Skeletal muscle satellite cell (primary cell): ENCODE measurements at regions not wholly inside any gene's neighbourhood (a gene's known extent, or its start where the extent isn't known, plus 50 kb on each side); places are given as distances from the start of the nearest gene placed in this dataset.

Source experiments
- H3K27me3 ChIP-seq: 2 replicates; pipeline ENCODE4 v1.7.0; 2013; ENCODE audit warnings: low read length; ENCODE audit not compliant: control insufficient read depth, insufficient read depth
- H3K36me3 ChIP-seq: 2 replicates; pipeline ENCODE4 v1.7.0; 2013; ENCODE audit warnings: mild to moderate bottlenecking, control low read depth, low read length; ENCODE audit not compliant: insufficient read depth
- H3K4me1 ChIP-seq: 2 replicates; pipeline ENCODE4 v1.7.0; 2013; ENCODE audit warnings: low read length; ENCODE audit not compliant: control insufficient read depth, insufficient read depth
- H3K4me2 ChIP-seq: 2 replicates; pipeline ENCODE4 v1.7.0; 2013; ENCODE audit warnings: mild to moderate bottlenecking, low read length
- H3K4me3 ChIP-seq: 2 replicates; pipeline ENCODE4 v1.7.0; 2013; ENCODE audit warnings: low read length
- H3K9ac ChIP-seq: 2 replicates; pipeline ENCODE4 v1.7.0; 2013; ENCODE audit warnings: mild to moderate bottlenecking, low read depth, low read length, moderate library complexity
- H3K9me3 ChIP-seq: replicated peaks from 2 replicates; pipeline ENCODE4 v1.7.0; 2013; ENCODE audit warnings: mild to moderate bottlenecking, control low read depth, low read length

GRCh38 chr11:112541140-112542046, 280.7 kb upstream of the PLET1 start:
- H3K4me3 ChIP-seq: no peak overlapping the region
- H3K36me3 ChIP-seq: no peaks in the 10 kb centered on the region
- H3K27me3 ChIP-seq: peaks cover 4% of the 10 kb centered on the region
- no peak overlapping the region for H3K4me2 ChIP-seq
- H3K9ac ChIP-seq: no peak overlapping the region
- no peaks in the 10 kb centered on the region for H3K9me3 ChIP-seq
- no peaks in the 10 kb centered on the region for H3K4me1 ChIP-seq

GRCh38 chr11:112542479-112542878, 281.8 kb upstream of the PLET1 start:
- Histone ChIP-seq H3K27me3 (peaks cover 4% of the 10 kb centered on the region), H3K9me3 (no peaks in the 10 kb centered on the region), H3K4me3 (no peak overlapping the region), H3K36me3 (no peaks in the 10 kb centered on the region), H3K4me2 (no peak overlapping the region), H3K9ac (no peak overlapping the region), H3K4me1 (no peaks in the 10 kb centered on the region)

- no peaks in the 10 kb centered on the region for H3K4me1 ChIP-seq
- no peak overlapping the region for H3K4me2 ChIP-seq
- H3K9ac ChIP-seq: no peak overlapping the region
- no peaks in the 10 kb centered on the region for H3K36me3 ChIP-seq
- H3K4me3 ChIP-seq: no peak overlapping the region
- peaks cover 13% of the 10 kb centered on the region for H3K27me3 ChIP-seq
- no peaks in the 10 kb centered on the region for H3K9me3 ChIP-seq
Measured at GRCh38 chr11:112543390-112543789, 282.7 kb upstream of the PLET1 start.

- no peak overlapping the region for H3K9ac ChIP-seq
- H3K36me3 ChIP-seq: no peaks in the 10 kb centered on the region
- peaks cover 24% of the 10 kb centered on the region for H3K27me3 ChIP-seq
- no peak overlapping the region for H3K4me2 ChIP-seq
- H3K9me3 ChIP-seq: no peaks in the 10 kb centered on the region
- no peaks in the 10 kb centered on the region for H3K4me1 ChIP-seq
- H3K4me3 ChIP-seq: no peak overlapping the region
Measured at GRCh38 chr11:112548641-112549040, 288.0 kb upstream of the PLET1 start.

- no peaks in the 10 kb centered on the region for H3K9me3 ChIP-seq
- H3K4me3 ChIP-seq: no peak overlapping the region
- H3K9ac ChIP-seq: no peak overlapping the region
- no peak overlapping the region for H3K4me2 ChIP-seq
- no peaks in the 10 kb centered on the region for H3K4me1 ChIP-seq
- no peaks in the 10 kb centered on the region for H3K36me3 ChIP-seq
- peaks cover 16% of the 10 kb centered on the region for H3K27me3 ChIP-seq
Measured at GRCh38 chr11:112553205-112553731, 292.6 kb upstream of the PLET1 start.

- Histone ChIP-seq H3K9ac (no peak overlapping the region), H3K4me2 (no peak overlapping the region)
Measured at GRCh38 chr11:112554586-112554985, 293.9 kb upstream of the PLET1 start.

GRCh38 chr11:112555491-112556364, 295.1 kb upstream of the PLET1 start:
- Histone ChIP-seq H3K9ac (no peak overlapping the region), H3K4me3 (no peak overlapping the region)

More at GRCh38 chr11:112554586-112554985, 293.9 kb upstream of the PLET1 start:
- H3K9me3 ChIP-seq: no peaks in the 10 kb centered on the region
- no peaks in the 10 kb centered on the region for H3K4me1 ChIP-seq
- H3K36me3 ChIP-seq: no peaks in the 10 kb centered on the region
- peaks cover 9% of the 10 kb centered on the region for H3K27me3 ChIP-seq
- H3K4me3 ChIP-seq: no peak overlapping the region

GRCh38 chr11:112558691-112559090, 298.0 kb upstream of the PLET1 start:
- Histone ChIP-seq H3K4me2 (no peak overlapping the region), H3K36me3 (no peaks in the 10 kb centered on the region), H3K4me1 (peaks cover under 1% of the 10 kb centered on the region), H3K9ac (no peak overlapping the region), H3K9me3 (no peaks in the 10 kb centered on the region), H3K27me3 (no peaks in the 10 kb centered on the region), H3K4me3 (no peak overlapping the region)

More at GRCh38 chr11:112555491-112556364, 295.1 kb upstream of the PLET1 start:
- Histone ChIP-seq H3K4me1 (no peaks in the 10 kb centered on the region), H3K9me3 (no peaks in the 10 kb centered on the region), H3K4me2 (no peak overlapping the region), H3K36me3 (no peaks in the 10 kb centered on the region), H3K27me3 (peaks cover 5% of the 10 kb centered on the region)

- no peak overlapping the region for H3K9ac ChIP-seq
- no peaks in the 10 kb centered on the region for H3K9me3 ChIP-seq
- H3K4me3 ChIP-seq: no peak overlapping the region
- no peaks in the 10 kb centered on the region for H3K36me3 ChIP-seq
- peaks cover 15% of the 10 kb centered on the region for H3K4me1 ChIP-seq
- no peak overlapping the region for H3K4me2 ChIP-seq
- no peaks in the 10 kb centered on the region for H3K27me3 ChIP-seq
Measured at GRCh38 chr11:112563808-112564207, 303.1 kb upstream of the PLET1 start.

GRCh38 chr11:112564228-112564955, 303.7 kb upstream of the PLET1 start:
- H3K4me3 ChIP-seq: no peak overlapping the region

GRCh38 chr11:112565551-112565950, 304.9 kb upstream of the PLET1 start:
- no peaks in the 10 kb centered on the region for H3K36me3 ChIP-seq
- H3K9me3 ChIP-seq: no peaks in the 10 kb centered on the region
- H3K4me2 ChIP-seq: no peak overlapping the region
- H3K4me1 ChIP-seq: peaks cover 15% of the 10 kb centered on the region
- no peak overlapping the region for H3K4me3 ChIP-seq
- no peaks in the 10 kb centered on the region for H3K27me3 ChIP-seq
- H3K9ac ChIP-seq: no peak overlapping the region

More at GRCh38 chr11:112564228-112564955, 303.7 kb upstream of the PLET1 start:
- peak overlapping the region; percentile 16 for H3K4me2 ChIP-seq
- H3K4me1 ChIP-seq: peaks cover 15% of the 10 kb centered on the region
- no peaks in the 10 kb centered on the region for H3K9me3 ChIP-seq
- H3K9ac ChIP-seq: peak overlapping the region; percentile 41
- no peaks in the 10 kb centered on the region for H3K27me3 ChIP-seq
- H3K36me3 ChIP-seq: no peaks in the 10 kb centered on the region
